Vagina (tissue), 2 donors: ENCODE measurements at regions not wholly inside any gene's neighbourhood (a gene's known extent, or its start where the extent isn't known, plus 50 kb on each side); places are given as distances from the start of the nearest gene placed in this dataset.
"Not testable (repeated sequence)": the region's sequence is repeated elsewhere in the genome, so short reads cannot be mapped to it uniquely, and the experiment has no call there.

Experiments used
- DNase-seq, 2 donors: peaks; one replicate each; pipeline ENCODE4 v3.0.0-alpha.2; 2017; ENCODE audit errors: extremely low spot score in 2 of 2
- H3K27ac ChIP-seq: fragments of 200-600 bp; sonication (generic); one replicate; pipeline ENCODE4 v1.5.1; 2019
- H3K27me3 ChIP-seq: fragments of 200-600 bp; sonication (generic); one replicate; pipeline ENCODE4 v1.5.1; 2019
- H3K36me3 ChIP-seq, 2 donors: fragments of 200-600 bp; sonication (generic); one replicate each; pipeline ENCODE4 v1.5.1; 2017 to 2019
- H3K4me1 ChIP-seq: fragments of 200-600 bp; sonication (generic); one replicate; pipeline ENCODE4 v1.5.1; 2019
- H3K4me3 ChIP-seq, 2 donors: fragments of 200-600 bp; sonication (generic); 1 replicate in 1 of 2; 2 replicates in 1 of 2; pipeline ENCODE4 v1.5.1; 2016 to 2019
- H3K9me3 ChIP-seq: fragments of 200-600 bp; sonication (generic); one replicate; pipeline ENCODE4 v1.5.1; 2019
- POLR2A ChIP-seq, 2 donors: fragments of 450-650 bp; IDR thresholded peaks; one replicate each; pipeline ENCODE4 v1.6.1; 2017; ENCODE audit warnings: antibody characterized with exemption in 2 of 2, mild to moderate bottlenecking in 2 of 2, moderate library complexity in 2 of 2
- POLR2AphosphoS5 ChIP-seq, 2 donors: sonication (generic); formaldehyde crosslinking; IDR thresholded peaks; one replicate each; pipeline ENCODE4 v1.9.0; 2017; ENCODE audit warnings: antibody characterized with exemption in 2 of 2, mild to moderate bottlenecking in 2 of 2, low read depth in 1 of 2; ENCODE audit not compliant: insufficient read depth in 1 of 2
- intact Hi-C: fragments of 100-400 bp; cut with DNase I; formaldehyde crosslinking; loops from one replicate; pipeline ENCODE4 v1.15.1; 2023
- TF ChIP-seq, protein P1 (sequence below), 3 experiments: fragments of 450-650 bp in 2 of 3; fragments of 200-600 bp in 1 of 3; sonication (generic) in 1 of 3; IDR thresholded peaks; one replicate each; pipeline ENCODE4 v1.5.1; 2017 to 2019; ENCODE audit warnings: antibody characterized with exemption in 3 of 3, mild to moderate bottlenecking in 2 of 3, moderate library complexity in 2 of 3

DNA sequence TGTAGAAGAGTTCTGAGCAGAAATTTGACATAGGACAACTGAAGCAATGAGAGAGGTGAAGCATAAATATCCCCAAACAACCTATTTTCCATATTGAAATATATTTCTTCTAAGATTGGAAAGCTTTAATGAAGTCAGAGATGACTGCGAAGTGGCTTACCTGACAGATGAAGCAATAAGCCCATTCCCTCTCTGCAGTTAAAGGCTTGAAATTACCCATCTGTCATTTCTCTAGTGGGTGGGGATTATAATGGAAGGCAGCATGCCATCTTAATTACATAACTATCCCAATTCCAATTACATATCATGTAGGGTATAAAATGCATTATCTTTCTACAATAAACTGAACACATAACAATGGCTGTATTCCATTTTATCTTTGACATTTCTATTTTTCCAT, 1070.5 kb downstream of the SI start:
- no peaks in the 10 kb centered on the region for H3K9me3 ChIP-seq
- intact Hi-C loops = no loop called here
- no peaks in the 10 kb centered on the region for H3K4me1 ChIP-seq
- no peak for DNase-seq
- H3K27me3 ChIP-seq = no peaks in the 10 kb centered on the region
- no peak overlapping the region for H3K27ac ChIP-seq
- H3K36me3 ChIP-seq = no peaks in the 10 kb centered on the region
- TF ChIP-seq POLR2AphosphoS5 (IDR thresholded peaks at IDR 0.05; ENCODE audit: insufficient read depth in 1 of 2, low read depth in 1 of 2) (no peak), POLR2A (IDR thresholded peaks at IDR 0.05) (no peak)
- TF ChIP-seq, protein P1, sequence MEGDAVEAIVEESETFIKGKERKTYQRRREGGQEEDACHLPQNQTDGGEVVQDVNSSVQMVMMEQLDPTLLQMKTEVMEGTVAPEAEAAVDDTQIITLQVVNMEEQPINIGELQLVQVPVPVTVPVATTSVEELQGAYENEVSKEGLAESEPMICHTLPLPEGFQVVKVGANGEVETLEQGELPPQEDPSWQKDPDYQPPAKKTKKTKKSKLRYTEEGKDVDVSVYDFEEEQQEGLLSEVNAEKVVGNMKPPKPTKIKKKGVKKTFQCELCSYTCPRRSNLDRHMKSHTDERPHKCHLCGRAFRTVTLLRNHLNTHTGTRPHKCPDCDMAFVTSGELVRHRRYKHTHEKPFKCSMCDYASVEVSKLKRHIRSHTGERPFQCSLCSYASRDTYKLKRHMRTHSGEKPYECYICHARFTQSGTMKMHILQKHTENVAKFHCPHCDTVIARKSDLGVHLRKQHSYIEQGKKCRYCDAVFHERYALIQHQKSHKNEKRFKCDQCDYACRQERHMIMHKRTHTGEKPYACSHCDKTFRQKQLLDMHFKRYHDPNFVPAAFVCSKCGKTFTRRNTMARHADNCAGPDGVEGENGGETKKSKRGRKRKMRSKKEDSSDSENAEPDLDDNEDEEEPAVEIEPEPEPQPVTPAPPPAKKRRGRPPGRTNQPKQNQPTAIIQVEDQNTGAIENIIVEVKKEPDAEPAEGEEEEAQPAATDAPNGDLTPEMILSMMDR (IDR thresholded peaks at IDR 0.05) = no peak
- H3K4me3 ChIP-seq = no peak overlapping the region

DNA sequence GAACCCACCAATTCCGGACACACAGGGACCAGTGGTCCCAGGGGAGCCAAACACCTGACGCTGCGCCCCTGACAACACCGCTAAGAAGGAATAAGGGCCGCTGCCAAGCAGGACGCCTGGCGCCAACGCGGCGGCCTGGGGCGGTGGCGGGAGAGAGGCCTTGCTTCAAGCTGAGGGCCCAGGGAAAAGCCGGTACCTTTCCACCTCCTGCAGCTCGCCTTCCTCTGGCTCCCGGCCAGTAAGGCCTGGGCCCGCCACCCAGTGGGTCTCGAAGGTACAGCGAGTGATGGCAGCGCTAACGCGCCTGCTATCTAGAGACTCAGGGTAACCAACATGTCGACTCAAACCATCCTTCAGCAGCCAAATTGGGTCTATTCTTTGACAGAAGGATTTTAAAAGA, 1074.1 kb downstream of the SI start:
- Histone ChIP-seq H3K27ac (no peak overlapping the region), H3K4me1 (no peaks in the 10 kb centered on the region), H3K9me3 (no peaks in the 10 kb centered on the region), H3K4me3 (no peak overlapping the region), H3K36me3 (no peaks in the 10 kb centered on the region), H3K27me3 (no peaks in the 10 kb centered on the region)
- DNase-seq = no peak
- no peak for TF ChIP-seq POLR2AphosphoS5 (IDR thresholded peaks at IDR 0.05; ENCODE audit: insufficient read depth in 1 of 2, low read depth in 1 of 2)
- TF ChIP-seq POLR2A (IDR thresholded peaks at IDR 0.05) = no peak
- TF ChIP-seq, protein P1 (IDR thresholded peaks at IDR 0.05) = no peak
- intact Hi-C loops = no loop called here

DNA sequence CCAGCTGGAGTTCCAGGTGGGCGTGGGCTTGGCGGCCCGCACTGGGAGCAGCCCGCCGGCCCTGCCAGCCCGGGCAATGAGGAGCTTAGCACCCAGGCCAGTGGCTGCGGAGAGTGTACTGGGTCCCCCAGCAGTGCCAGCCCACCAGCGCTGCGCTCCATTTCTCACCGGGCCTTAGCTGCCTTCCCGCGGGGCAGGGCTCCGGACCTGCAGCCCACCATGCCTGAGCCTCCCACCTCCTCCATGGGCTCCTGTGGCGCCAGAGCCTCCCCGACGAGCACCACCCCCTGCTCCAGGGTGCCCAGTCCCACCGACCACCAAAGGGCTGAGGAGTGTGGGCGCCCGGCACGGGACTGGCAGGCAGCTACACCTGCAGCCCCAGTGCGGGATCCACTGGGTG, 1075.3 kb downstream of the SI start:
- H3K4me3 ChIP-seq, H3K36me3 ChIP-seq, intact Hi-C loops, H3K9me3 ChIP-seq, H3K27ac ChIP-seq, H3K4me1 ChIP-seq, H3K27me3 ChIP-seq, DNase-seq: not testable (repeated sequence)

- TF ChIP-seq, protein P1 (IDR thresholded peaks at IDR 0.05) = no peak
- no peak for TF ChIP-seq POLR2AphosphoS5 (IDR thresholded peaks at IDR 0.05; ENCODE audit: insufficient read depth in 1 of 2, low read depth in 1 of 2)
- no peak for TF ChIP-seq POLR2A (IDR thresholded peaks at IDR 0.05)
- Histone ChIP-seq H3K4me3 (no peak overlapping the region), H3K4me1 (no peaks in the 10 kb centered on the region), H3K36me3 (no peaks in the 10 kb centered on the region), H3K9me3 (no peaks in the 10 kb centered on the region), H3K27me3 (no peaks in the 10 kb centered on the region), H3K27ac (no peak overlapping the region)
- intact Hi-C loops = no loop called here
- no peak for DNase-seq
Observed at GRCh38 chr3:163983940-163984339, 1094.4 kb downstream of the SI start.

DNA sequence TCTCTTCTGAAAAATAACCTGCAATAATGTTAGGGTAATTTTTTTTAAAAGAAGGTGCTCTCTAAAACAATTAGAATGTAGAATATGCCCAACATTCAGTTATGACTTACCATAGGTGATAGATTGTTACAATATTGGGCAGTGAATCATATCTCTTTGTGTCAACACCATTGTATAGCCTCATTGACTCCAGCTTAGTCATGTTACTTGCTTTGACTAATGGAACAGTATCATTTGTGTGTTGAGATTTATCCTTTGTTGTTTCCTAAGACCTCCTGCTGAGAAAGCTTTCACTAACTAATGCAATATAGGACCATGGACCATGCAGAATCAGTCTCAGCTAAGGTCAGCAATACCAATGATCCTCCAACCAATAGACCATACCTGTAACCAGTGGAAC, 1106.4 kb downstream of the SI start:
- H3K4me1 ChIP-seq = no peaks in the 10 kb centered on the region
- H3K4me3 ChIP-seq = no peak overlapping the region
- no peaks in the 10 kb centered on the region for H3K27me3 ChIP-seq
- TF ChIP-seq, protein P1 (IDR thresholded peaks at IDR 0.05) = no peak
- TF ChIP-seq POLR2AphosphoS5 (IDR thresholded peaks at IDR 0.05; ENCODE audit: insufficient read depth in 1 of 2, low read depth in 1 of 2) (no peak), POLR2A (IDR thresholded peaks at IDR 0.05) (no peak)
- H3K36me3 ChIP-seq = no peaks in the 10 kb centered on the region
- no peaks in the 10 kb centered on the region for H3K9me3 ChIP-seq
- no peak overlapping the region for H3K27ac ChIP-seq
- no peak for DNase-seq
- intact Hi-C loops = no loop called here

DNA sequence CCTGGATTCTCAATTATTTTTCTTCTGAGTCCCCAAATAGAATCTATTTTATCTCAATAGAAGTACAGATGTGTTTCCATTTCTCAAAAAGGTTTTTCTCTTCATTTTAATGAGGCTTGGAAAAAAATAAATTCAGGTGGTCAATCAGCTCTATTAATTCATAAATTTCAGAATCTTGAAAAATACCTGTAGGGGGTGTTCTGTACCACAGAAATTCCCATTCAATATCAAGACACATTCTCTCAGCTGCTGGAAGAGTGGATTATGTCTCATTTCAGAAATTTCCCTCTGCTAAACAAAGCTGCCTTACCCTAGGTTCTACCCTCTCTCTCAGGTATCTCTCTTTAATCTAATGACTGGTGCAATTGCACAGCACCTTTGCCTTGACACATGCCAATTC, 1121.2 kb downstream of the SI start:
- Histone ChIP-seq H3K4me3 (no peak overlapping the region), H3K4me1 (no peaks in the 10 kb centered on the region), H3K9me3 (no peaks in the 10 kb centered on the region), H3K27ac (no peak overlapping the region), H3K27me3 (no peaks in the 10 kb centered on the region), H3K36me3 (no peaks in the 10 kb centered on the region)
- no peak for DNase-seq
- intact Hi-C loops = no loop called here
- TF ChIP-seq, protein P1 (IDR thresholded peaks at IDR 0.05) = no peak
- no peak for TF ChIP-seq POLR2AphosphoS5 (IDR thresholded peaks at IDR 0.05; ENCODE audit: insufficient read depth in 1 of 2, low read depth in 1 of 2)
- no peak for TF ChIP-seq POLR2A (IDR thresholded peaks at IDR 0.05)
